NCI-H2029 (cell line): ENCODE measurements at regions not wholly inside any gene's neighbourhood (a gene's known extent, or its start where the extent isn't known, plus 50 kb on each side); places are given as distances from the start of the nearest gene placed in this dataset.

ENCODE experiments used
- DNase-seq: peaks from one replicate; lab custom pipeline; 2025; lab: John Stamatoyannopoulos, UW

- no peak for DNase-seq
Observed at GRCh38 chr3:124498891-124499290, 231.4 kb upstream of the UMPS start.

DNA sequence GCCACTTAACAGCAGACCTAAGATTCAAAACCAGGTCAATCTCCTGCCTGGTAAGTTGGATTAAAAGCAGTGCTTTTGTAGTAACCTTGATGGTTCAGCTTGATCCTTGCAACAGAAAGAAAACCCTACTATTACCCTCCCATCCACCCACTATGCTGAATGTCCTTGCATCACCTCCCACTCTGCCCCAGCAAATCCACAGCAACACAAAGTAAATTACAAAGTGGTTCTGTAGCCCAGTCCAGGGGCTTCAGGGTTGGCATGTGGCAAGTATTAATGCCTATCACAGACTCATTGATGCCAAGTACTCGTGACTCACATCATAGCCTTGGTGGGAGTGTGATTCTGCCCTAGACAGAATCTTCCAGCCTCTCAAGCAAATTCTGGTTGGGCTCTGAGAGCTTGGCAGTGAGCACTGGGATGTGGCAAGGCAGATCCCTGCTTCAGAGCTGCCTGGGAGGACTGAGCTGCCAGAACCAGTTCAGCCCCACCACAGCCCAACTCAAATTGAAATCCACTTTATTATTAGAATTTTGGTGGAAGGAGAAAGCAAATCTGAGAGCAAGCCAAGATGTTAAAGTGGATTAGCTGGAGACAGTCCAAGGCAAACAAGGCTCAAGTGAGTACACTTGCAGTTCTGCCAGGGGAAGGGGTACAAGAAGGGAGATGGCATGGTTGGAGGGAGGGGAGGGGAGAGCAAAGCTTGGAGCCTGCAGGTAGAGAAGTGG lies 225.8 kb upstream of the UMPS start:
- DNase-seq = peak; percentile 21

GRCh38 chr3:124509884-124510283 lies 220.4 kb upstream of the UMPS start:
- no peak for DNase-seq

- DNase-seq = no peak
Observed at GRCh38 chr3:124510290-124510689, 220.0 kb upstream of the UMPS start.

DNA sequence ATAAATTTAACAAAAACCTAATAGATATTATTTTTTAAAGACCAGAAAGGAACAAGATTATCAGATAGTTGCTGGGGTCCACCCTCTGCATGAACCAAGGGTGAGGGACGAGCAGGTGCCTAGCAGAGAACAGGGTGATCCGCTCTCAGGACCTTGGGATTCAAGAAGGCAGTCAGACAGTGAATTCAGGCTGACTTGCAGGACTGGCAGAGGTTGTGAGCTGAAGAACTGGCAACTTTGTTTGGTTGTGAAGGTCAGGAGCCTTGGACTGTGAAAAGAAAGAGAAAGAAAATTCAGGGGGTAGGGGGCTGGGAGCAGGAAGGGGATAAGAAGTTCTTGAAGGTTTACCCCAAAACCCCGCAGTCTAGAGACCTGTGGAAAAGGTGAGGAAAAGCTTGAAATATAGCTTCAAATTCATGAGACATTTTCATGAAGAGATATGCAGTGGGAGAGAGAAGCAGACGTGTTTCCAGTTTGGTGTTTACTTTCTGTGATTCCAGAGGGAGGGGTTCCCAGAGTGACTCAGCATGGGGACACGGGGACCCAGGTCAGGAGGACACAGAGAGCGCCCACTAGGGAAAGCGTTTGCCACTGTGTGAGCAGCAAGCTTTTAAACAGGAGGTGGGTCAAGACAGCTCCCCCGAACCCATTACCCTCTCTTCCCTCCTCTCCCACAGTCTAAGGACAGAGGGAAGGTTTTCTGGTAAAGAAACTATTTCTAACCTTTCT lies 217.2 kb upstream of the UMPS start:
- no peak for DNase-seq

DNA sequence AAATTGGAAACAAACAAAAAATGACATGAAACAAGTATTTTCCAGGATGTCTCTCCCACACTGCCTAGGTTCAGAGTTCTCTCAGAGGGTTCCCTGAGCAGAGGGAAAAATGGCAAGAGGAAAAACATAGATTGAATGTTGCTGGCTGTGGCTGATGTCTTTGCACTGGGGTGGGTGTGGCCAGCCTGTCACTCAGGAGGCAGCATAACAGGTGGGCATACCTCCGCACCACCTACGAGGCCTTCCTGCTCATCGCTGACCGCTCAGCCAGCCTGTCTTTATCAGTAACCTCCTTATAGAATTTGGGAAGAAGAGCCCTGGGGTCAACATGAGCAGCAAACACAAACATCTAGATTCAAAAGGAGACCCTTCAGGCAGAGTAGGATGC lies 216.6 kb upstream of the UMPS start:
- DNase-seq = no peak

- no peak for DNase-seq
Observed at GRCh38 chr3:124514683-124515082, 215.6 kb upstream of the UMPS start.

GRCh38 chr3:124516333-124516732 lies 213.9 kb upstream of the UMPS start:
- no peak for DNase-seq

GRCh38 chr3:124517306-124517705 lies 212.9 kb upstream of the UMPS start:
- DNase-seq = no peak

GRCh38 chr3:124518350-124518749 lies 211.9 kb upstream of the UMPS start:
- DNase-seq = no peak

GRCh38 chr3:124519591-124520194 lies 210.6 kb upstream of the UMPS start:
- peak; percentile 2 for DNase-seq

GRCh38 chr3:124520970-124521369 lies 209.3 kb upstream of the UMPS start:
- DNase-seq = peak; percentile 96

DNA sequence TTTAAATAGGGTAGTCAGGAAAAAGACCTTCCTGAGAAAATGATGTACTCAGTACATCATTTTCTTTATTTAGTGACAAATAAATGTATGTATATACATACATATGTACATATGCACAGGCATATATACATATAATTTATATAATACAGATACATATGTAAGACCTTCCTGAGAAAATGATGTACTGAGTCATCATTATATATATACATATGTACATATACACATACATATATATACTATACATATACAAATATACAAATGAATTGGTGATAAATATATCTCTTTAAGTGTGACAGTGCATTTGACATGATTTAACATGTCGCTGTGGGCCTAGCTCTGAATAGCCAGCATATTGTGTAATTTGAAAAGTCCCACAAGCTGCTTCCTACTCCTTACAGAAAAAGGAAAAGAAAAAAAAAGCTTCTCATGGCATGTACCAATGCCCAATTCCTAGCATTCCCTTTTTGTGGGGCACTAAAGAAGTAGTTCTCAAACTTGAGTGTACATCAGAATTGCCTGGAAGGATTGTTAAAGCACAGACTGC lies 208.1 kb upstream of the UMPS start:
- DNase-seq = no peak

DNA sequence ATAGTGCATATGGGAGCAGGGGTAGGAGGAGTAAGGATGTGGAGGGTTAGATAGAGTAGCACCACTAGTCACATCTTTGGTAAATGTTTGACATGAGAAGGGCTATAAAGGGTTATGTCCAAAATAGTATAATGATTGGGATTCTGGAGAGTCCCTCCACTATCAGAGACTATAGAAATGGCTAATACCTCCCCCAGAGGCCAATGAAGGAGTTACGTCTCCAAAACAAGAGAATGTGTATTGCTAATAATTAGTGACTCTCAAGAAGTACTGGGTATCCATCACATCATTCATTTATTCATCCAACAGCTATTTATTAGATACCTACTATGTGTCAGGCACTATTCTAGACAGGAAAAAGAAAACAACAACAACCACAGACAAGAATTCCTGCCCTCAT lies 203.7 kb upstream of the UMPS start:
- DNase-seq = no peak

GRCh38 chr3:124529826-124530571 lies 200.3 kb upstream of the UMPS start:
- DNase-seq = peak; percentile 19

DNA sequence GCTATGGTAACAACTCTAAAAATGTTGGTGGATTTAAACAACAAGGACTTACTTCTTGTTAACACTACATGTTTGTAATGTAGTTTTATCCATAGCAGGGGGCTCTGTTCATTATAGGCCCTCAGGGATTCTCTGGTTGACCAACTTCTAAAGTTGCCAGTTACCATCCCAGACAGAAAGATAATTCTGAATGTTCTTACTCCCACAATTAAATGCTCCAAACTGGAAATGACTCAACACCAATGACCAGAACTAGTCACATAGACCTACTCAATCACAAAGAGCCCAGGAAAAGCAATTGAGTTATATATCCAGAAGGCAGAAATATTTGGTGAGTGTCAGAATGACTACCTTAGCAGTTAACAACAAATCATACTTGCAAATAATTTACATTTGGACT lies 199.3 kb upstream of the UMPS start:
- DNase-seq = no peak

GRCh38 chr3:124532071-124532470 lies 198.2 kb upstream of the UMPS start:
- DNase-seq = no peak

GRCh38 chr3:124535306-124535705 lies 194.9 kb upstream of the UMPS start:
- DNase-seq = no peak

- no peak for DNase-seq
Observed at GRCh38 chr3:124540550-124541211, 189.6 kb upstream of the UMPS start.

GRCh38 chr3:124542214-124542869 lies 187.9 kb upstream of the UMPS start:
- DNase-seq = no peak

GRCh38 chr3:124545891-124546290 lies 184.4 kb upstream of the UMPS start:
- no peak for DNase-seq
